ENCODE measurements at regions not wholly inside any gene's neighbourhood (a gene's known extent, or its start where the extent isn't known, plus 50 kb on each side); places are given as distances from the start of the nearest gene placed in this dataset.

DNA sequence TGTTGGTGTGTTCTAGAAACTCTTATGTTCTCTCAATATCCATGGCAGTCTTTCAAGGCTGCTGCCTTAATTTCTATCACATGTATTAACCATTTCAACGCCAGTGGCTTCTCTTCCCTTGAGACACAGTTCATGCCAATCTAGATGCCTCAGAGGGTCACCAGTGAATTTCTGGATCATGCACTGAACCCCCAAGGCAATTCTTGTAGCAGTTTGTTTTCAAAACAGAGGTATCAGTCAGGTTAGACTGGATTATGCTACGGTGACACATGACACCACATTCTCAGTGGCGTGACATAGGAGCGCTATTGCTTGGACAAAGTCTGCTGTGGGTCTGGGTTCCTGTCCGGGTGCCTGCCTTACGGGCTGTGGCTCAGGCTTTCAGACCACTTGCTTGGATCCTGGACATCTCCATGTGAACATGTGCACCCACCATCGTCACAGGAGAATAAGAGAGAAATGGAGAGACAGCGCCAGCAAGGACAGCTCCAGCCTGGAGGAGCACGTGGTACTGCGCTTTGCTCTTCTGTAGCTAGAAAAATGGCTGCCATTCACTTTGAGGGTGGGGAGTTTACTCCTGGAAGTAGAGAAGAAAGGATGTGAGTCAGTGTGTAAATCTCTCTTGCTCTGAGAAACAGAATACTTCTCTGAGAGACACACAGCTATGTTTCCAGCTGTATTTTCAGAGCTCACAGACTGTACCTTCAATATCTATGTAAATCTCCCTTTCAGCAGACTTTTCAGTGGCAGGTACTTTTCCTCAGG lies 329.3 kb upstream of the ADCY2 start:
- no peak for DNase-seq (ENCODE audit: low spot score)
- H3K4me1 Mint-ChIP-seq (ENCODE audit: low read depth) = no peaks in the 10 kb centered on the region
- H3K4me3 Mint-ChIP-seq (ENCODE audit: unreplicated experiment) = no peak overlapping the region
- no peaks in the 10 kb centered on the region for H3K36me3 Mint-ChIP-seq (ENCODE audit: low read depth)
- H3K27ac Mint-ChIP-seq (ENCODE audit: unreplicated experiment) = no peak overlapping the region
- TF ChIP-seq, protein P1, sequence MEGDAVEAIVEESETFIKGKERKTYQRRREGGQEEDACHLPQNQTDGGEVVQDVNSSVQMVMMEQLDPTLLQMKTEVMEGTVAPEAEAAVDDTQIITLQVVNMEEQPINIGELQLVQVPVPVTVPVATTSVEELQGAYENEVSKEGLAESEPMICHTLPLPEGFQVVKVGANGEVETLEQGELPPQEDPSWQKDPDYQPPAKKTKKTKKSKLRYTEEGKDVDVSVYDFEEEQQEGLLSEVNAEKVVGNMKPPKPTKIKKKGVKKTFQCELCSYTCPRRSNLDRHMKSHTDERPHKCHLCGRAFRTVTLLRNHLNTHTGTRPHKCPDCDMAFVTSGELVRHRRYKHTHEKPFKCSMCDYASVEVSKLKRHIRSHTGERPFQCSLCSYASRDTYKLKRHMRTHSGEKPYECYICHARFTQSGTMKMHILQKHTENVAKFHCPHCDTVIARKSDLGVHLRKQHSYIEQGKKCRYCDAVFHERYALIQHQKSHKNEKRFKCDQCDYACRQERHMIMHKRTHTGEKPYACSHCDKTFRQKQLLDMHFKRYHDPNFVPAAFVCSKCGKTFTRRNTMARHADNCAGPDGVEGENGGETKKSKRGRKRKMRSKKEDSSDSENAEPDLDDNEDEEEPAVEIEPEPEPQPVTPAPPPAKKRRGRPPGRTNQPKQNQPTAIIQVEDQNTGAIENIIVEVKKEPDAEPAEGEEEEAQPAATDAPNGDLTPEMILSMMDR (IDR thresholded peaks at IDR 0.05) = no peak
- H3K27me3 Mint-ChIP-seq (ENCODE audit: low read depth) = peaks cover 10% of the 10 kb centered on the region
- no peaks in the 10 kb centered on the region for H3K9me3 Mint-ChIP-seq (ENCODE audit: low read depth)

- no peaks in the 10 kb centered on the region for H3K9me3 Mint-ChIP-seq (ENCODE audit: low read depth)
- H3K27me3 Mint-ChIP-seq (ENCODE audit: low read depth) = peaks cover 11% of the 10 kb centered on the region
- H3K4me1 Mint-ChIP-seq (ENCODE audit: low read depth) = no peaks in the 10 kb centered on the region
- no peak overlapping the region for H3K4me3 Mint-ChIP-seq (ENCODE audit: unreplicated experiment)
- DNase-seq (ENCODE audit: low spot score) = no peak
- no peak overlapping the region for H3K27ac Mint-ChIP-seq (ENCODE audit: unreplicated experiment)
- TF ChIP-seq, protein P1 (IDR thresholded peaks at IDR 0.05) = no peak
- H3K36me3 Mint-ChIP-seq (ENCODE audit: low read depth) = no peaks in the 10 kb centered on the region
These were observed 327.8 kb upstream of the ADCY2 start for GRCh38 chr5:7068156-7068555.

DNA sequence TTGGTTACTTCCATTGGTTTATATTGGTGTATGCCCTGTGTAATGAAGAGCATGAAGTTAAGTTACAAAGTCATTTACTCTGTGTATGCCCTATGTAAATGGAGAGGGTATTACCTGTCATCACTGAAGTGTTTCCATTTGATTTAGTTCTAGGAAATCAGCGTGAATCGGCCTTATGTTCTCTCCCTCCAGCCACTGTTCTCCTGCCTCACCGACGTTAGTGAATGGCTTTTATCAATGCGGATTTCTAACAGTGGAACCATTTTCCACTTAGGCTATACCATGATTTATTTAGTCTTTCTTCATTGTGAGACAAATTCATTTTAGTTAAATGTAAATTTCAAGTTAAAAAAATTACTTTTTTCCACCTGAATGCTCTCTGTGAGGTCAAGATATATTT lies 327.0 kb upstream of the ADCY2 start:
- no peaks in the 10 kb centered on the region for H3K36me3 Mint-ChIP-seq (ENCODE audit: low read depth)
- no peak for DNase-seq (ENCODE audit: low spot score)
- H3K4me1 Mint-ChIP-seq (ENCODE audit: low read depth) = no peaks in the 10 kb centered on the region
- H3K9me3 Mint-ChIP-seq (ENCODE audit: low read depth) = no peaks in the 10 kb centered on the region
- H3K27me3 Mint-ChIP-seq (ENCODE audit: low read depth) = peaks cover 11% of the 10 kb centered on the region
- no peak overlapping the region for H3K27ac Mint-ChIP-seq (ENCODE audit: unreplicated experiment)
- no peak overlapping the region for H3K4me3 Mint-ChIP-seq (ENCODE audit: unreplicated experiment)
- TF ChIP-seq, protein P1 (IDR thresholded peaks at IDR 0.05) = no peak

DNA sequence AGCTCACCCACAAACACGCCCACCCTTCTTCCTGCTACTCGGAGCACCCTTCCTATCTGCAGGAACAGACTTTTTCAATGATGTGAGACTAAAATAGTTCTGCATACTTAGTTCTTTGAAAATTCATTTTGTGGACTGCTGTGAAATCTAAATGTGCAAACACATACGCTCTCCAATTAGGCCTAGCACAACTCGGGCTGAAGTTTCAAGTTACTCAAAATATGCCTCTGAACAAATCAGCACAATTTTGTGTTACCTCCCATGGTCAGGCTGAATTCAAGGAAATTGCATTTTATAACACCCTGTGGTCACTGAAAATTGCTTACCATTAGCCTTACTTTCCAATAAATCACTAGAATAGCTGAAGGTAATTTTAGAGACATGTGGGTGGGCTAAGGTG lies 323.8 kb upstream of the ADCY2 start:
- TF ChIP-seq, protein P1 (IDR thresholded peaks at IDR 0.05) = no peak
- H3K27me3 Mint-ChIP-seq (ENCODE audit: low read depth) = peaks cover 11% of the 10 kb centered on the region
- DNase-seq (ENCODE audit: low spot score) = no peak
- H3K9me3 Mint-ChIP-seq (ENCODE audit: low read depth) = no peaks in the 10 kb centered on the region
- no peak overlapping the region for H3K27ac Mint-ChIP-seq (ENCODE audit: unreplicated experiment)
- no peak overlapping the region for H3K4me3 Mint-ChIP-seq (ENCODE audit: unreplicated experiment)
- no peaks in the 10 kb centered on the region for H3K4me1 Mint-ChIP-seq (ENCODE audit: low read depth)
- H3K36me3 Mint-ChIP-seq (ENCODE audit: low read depth) = no peaks in the 10 kb centered on the region

GRCh38 chr5:7073666-7074065 lies 322.3 kb upstream of the ADCY2 start:
- Mint-ChIP-seq H3K4me1 (ENCODE audit: low read depth) (peaks cover 3% of the 10 kb centered on the region), H3K27me3 (ENCODE audit: low read depth) (peaks cover 11% of the 10 kb centered on the region), H3K9me3 (ENCODE audit: low read depth) (no peaks in the 10 kb centered on the region), H3K4me3 (ENCODE audit: unreplicated experiment) (no peak overlapping the region), H3K36me3 (ENCODE audit: low read depth) (no peaks in the 10 kb centered on the region), H3K27ac (ENCODE audit: unreplicated experiment) (no peak overlapping the region)
- TF ChIP-seq, protein P1 (IDR thresholded peaks at IDR 0.05) = no peak
- no peak for DNase-seq (ENCODE audit: low spot score)
